ENCODE measurements at regions not wholly inside any gene's neighbourhood (a gene's known extent, or its start where the extent isn't known, plus 50 kb on each side); places are given as distances from the start of the nearest gene placed in this dataset.
A peak's percentile ranks its signal among the peaks of the same experiment; 100 is the strongest.

DNA sequence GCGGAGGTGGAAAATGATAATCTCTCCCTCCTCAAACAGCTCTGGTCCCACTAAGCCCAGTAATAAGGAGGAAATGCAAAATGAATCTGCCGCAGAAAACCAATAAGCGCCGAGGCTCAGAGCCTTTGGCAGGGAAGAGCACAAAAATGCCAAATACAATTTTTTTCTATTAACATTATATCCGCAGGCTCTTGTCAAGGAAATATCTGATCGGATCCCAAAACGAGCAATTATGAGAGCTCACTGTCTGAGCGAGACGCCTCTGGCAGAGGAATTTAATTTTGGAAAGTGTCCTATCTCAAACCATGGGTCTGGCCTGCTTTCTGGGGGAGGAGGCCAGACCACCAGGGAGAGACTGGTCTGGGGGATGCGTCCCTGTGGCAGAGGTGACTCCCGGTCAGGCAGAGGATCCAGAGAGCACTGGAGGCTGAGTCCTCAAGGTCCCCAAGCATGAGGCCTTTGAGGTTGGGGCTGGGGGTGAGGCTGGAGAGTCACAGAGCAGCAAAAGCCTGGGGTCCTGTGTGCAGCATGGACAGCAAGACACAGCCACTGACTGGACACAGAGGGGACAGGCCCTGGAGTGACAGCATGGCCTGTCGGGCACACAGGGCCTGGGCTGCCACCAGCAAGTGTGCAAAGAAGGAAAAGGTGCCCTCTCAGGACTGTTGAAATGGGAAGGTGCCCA lies 342.8 kb upstream of the SFSWAP start:
- H3K27ac ChIP-seq, result peak overlapping the region; percentile 43 to 62
- no peaks in the 10 kb centered on the region for H3K36me3 ChIP-seq
- peak in 1 of 2 donors; percentile 12 for DNase-seq
- no peaks in the 10 kb centered on the region for H3K9me3 ChIP-seq
- intact Hi-C loops (cut with DNase I; ENCODE audit: low total_unique reads), result no loop called here
- H3K4me3 ChIP-seq, result no peak overlapping the region
- TF ChIP-seq, protein P1, sequence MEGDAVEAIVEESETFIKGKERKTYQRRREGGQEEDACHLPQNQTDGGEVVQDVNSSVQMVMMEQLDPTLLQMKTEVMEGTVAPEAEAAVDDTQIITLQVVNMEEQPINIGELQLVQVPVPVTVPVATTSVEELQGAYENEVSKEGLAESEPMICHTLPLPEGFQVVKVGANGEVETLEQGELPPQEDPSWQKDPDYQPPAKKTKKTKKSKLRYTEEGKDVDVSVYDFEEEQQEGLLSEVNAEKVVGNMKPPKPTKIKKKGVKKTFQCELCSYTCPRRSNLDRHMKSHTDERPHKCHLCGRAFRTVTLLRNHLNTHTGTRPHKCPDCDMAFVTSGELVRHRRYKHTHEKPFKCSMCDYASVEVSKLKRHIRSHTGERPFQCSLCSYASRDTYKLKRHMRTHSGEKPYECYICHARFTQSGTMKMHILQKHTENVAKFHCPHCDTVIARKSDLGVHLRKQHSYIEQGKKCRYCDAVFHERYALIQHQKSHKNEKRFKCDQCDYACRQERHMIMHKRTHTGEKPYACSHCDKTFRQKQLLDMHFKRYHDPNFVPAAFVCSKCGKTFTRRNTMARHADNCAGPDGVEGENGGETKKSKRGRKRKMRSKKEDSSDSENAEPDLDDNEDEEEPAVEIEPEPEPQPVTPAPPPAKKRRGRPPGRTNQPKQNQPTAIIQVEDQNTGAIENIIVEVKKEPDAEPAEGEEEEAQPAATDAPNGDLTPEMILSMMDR (IDR thresholded peaks at IDR 0.05), result no peak
- no peak for TF ChIP-seq POLR2A (IDR thresholded peaks at IDR 0.05)
- no peaks in the 10 kb centered on the region for H3K27me3 ChIP-seq
- no peaks in the 10 kb centered on the region for H3K4me1 ChIP-seq

DNA sequence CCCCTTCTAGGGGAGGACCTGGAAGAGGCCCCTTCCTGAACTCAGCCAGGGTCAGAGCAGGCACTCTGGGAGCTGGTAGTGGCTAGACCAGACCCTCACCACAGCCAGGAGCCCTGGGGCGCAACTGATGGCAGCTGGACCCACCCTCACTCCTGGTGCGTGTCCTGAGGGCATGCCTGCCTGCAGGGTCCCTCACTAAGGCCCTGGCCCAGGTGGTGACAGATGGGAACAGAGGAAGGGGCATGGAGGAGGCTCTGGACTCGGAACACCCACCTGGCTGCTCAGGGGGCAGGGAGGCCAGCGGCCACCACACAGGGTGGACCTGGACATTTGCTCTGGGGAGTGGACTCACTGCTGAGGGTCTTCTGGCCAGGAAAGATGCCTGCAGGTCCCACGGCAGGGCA lies 342.2 kb upstream of the SFSWAP start:
- no peak for TF ChIP-seq POLR2A (IDR thresholded peaks at IDR 0.05)
- TF ChIP-seq, protein P1 (IDR thresholded peaks at IDR 0.05), result no peak
- no peaks in the 10 kb centered on the region for H3K9me3 ChIP-seq
- DNase-seq, result no peak
- no peaks in the 10 kb centered on the region for H3K4me1 ChIP-seq
- H3K36me3 ChIP-seq, result no peaks in the 10 kb centered on the region
- intact Hi-C loops (cut with DNase I; ENCODE audit: low total_unique reads), result no loop called here
- peak overlapping the region; percentile 31 to 43 for H3K27ac ChIP-seq
- no peaks in the 10 kb centered on the region for H3K27me3 ChIP-seq
- no peak overlapping the region for H3K4me3 ChIP-seq

DNA sequence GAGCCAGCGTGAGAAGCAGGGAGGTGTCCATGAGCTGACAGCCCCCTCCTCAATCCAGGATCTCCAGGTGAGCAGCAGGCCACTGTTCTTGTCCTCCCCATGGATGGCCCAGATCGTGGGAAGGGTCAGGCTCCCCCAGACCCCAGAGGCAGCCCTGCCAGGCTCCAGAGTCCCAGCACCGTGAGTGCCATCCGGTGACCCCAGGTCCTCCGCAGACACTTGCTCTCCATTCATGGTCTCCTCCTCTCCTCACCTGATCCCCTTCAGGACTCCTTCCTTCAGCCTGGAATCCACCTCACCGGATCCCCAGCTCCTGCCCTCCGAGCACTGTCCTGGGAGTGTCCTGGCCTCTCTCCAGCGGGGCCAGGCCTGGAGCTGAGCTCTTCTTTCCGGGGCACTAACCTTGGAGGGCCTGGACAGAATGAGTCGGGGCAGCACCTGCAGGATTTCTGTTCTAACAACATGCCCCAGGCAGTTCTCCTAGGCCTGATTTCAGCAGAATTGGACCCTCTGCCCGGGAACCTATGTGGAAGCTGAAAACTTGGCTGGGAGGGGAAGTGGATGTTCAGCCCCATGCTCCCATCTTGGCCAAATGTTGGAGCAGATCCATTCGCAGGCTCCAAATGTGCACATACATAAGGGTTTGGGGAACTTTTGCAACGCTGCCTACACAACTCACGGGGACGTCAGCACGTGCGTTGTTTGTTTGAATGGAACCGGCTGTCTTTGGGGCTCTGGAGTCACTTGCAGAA lies 341.6 kb upstream of the SFSWAP start:
- no peaks in the 10 kb centered on the region for H3K27me3 ChIP-seq
- H3K27ac ChIP-seq, result peak overlapping the region in 1 of 2 donors; percentile 31
- TF ChIP-seq, protein P1 (IDR thresholded peaks at IDR 0.05), result no peak
- TF ChIP-seq POLR2A (IDR thresholded peaks at IDR 0.05), result no peak
- H3K9me3 ChIP-seq, result no peaks in the 10 kb centered on the region
- no peak overlapping the region for H3K4me3 ChIP-seq
- H3K36me3 ChIP-seq, result no peaks in the 10 kb centered on the region
- H3K4me1 ChIP-seq, result no peaks in the 10 kb centered on the region
- intact Hi-C loops (cut with DNase I; ENCODE audit: low total_unique reads), result no loop called here
- peak in 1 of 2 donors; percentile 12 for DNase-seq

DNA sequence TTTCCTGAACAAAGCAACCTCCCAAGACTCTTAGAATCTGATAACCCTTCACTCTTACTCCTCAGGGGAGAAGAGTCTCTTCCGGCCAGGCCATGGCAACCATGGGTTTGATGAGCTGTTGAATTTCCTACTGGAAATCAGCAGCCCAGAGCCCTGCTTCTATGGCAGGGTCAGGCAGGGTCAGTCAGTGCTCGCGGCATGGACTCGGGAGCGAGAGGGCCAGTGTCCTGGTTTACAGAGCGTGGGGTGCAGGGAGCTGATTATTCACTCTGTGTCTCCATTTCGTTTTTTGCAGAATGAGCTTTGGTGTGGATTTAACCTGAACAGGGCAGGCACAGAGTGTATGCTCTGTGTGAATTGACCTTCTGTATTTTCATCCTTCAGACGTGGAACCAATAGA lies 340.6 kb upstream of the SFSWAP start:
- no peak for DNase-seq

More for the DNA sequence above, 340.6 kb upstream of the SFSWAP start:
- no peaks in the 10 kb centered on the region for H3K36me3 ChIP-seq
- intact Hi-C loops (cut with DNase I; ENCODE audit: low total_unique reads), result no loop called here
- peak overlapping the region; percentile 19 to 41 for H3K27ac ChIP-seq
- H3K4me1 ChIP-seq, result no peaks in the 10 kb centered on the region
- no peak overlapping the region for H3K4me3 ChIP-seq
- no peaks in the 10 kb centered on the region for H3K9me3 ChIP-seq
- TF ChIP-seq, protein P1 (IDR thresholded peaks at IDR 0.05), result no peak
- TF ChIP-seq POLR2A (IDR thresholded peaks at IDR 0.05), result no peak
- no peaks in the 10 kb centered on the region for H3K27me3 ChIP-seq

Data from uterus (tissue), 3 donors.